Right cardiac atrium (tissue), 5 donors: ENCODE measurements at regions not wholly inside any gene's neighbourhood (a gene's known extent, or its start where the extent isn't known, plus 50 kb on each side); places are given as distances from the start of the nearest gene placed in this dataset.

Experiments
- ATAC-seq, 2 donors: fragments of 200-7000 bp; cut with Tn5 transposase; one replicate each; pipeline versions ENCODE4 v1.8.0 to v1.9.1; 2020; ENCODE audit warnings: moderate library complexity in 2 of 2, mild to moderate bottlenecking in 1 of 2
- DNase-seq, 3 donors: peaks; one replicate each; pipeline ENCODE4 v3.0.0-alpha.2; 2020
- H3K27ac ChIP-seq: one replicate; pipeline ENCODE4 v1.5.1; 2013; ENCODE audit warnings: mild to moderate bottlenecking, low read length, control low read depth, moderate library complexity
- H3K27me3 ChIP-seq: one replicate; pipeline ENCODE4 v1.6.1; 2013; ENCODE audit not compliant: control insufficient read depth, insufficient read depth
- H3K4me1 ChIP-seq: one replicate; pipeline ENCODE4 v1.6.1; 2013; ENCODE audit warnings: low read length; ENCODE audit not compliant: control insufficient read depth, insufficient read depth
- H3K4me3 ChIP-seq: one replicate; pipeline ENCODE4 v1.5.1; 2013; ENCODE audit warnings: low read length, control low read depth
- H3K9me3 ChIP-seq: one replicate; pipeline ENCODE4 v1.6.1; 2013; ENCODE audit warnings: low read length; ENCODE audit not compliant: control insufficient read depth
- WGBS: extraction: QIAGEN DNeasy Blood & Tissue Kit; methylation state at CpG from one replicate; pipeline ENCODE4 v1.1.7; 2013; 5-methylcytosine and 5-hydroxymethylcytosine counted together
- intact Hi-C, 4 donors: fragments of 100-400 bp; cut with DNase I; formaldehyde crosslinking; loops; one replicate each; pipeline versions ENCODE4 v1.11.0 to v1.14.0; 2022 to 2023
- donor health status: healthy with polysubstance abuse.
- donor health status: DM: no; HTN: yes; CAD: no.
- donor health status: DM: no; HTN: no; CAD: no.
- donor health status: DM: no; HTN: yes; CAD: no; lungs with severe emphysema.
- donor health status: DM: yes; HTN: yes; CAD: no.

- ATAC-seq = no peak
Measured at GRCh38 chr2:157971702-157972101, 95.6 kb upstream of the ACVR1 start.

GRCh38 chr2:157967856-157968255 is 91.7 kb upstream of the ACVR1 start:
- intact Hi-C loops = no loop called here
- ATAC-seq = no peak
- no peaks in the 10 kb centered on the region for H3K9me3 ChIP-seq
- no peaks in the 10 kb centered on the region for H3K4me1 ChIP-seq
- H3K4me3 ChIP-seq = no peak overlapping the region
- H3K27me3 ChIP-seq = no peaks in the 10 kb centered on the region
- no peak for DNase-seq
- 95% methylated on average over 21 of the region's 21 CpGs for WGBS
- no peak overlapping the region for H3K27ac ChIP-seq

More at GRCh38 chr2:157971702-157972101, 95.6 kb upstream of the ACVR1 start:
- H3K4me1 ChIP-seq = no peaks in the 10 kb centered on the region
- H3K9me3 ChIP-seq = no peaks in the 10 kb centered on the region
- no peak overlapping the region for H3K27ac ChIP-seq
- DNase-seq = no peak
- no peak overlapping the region for H3K4me3 ChIP-seq
- intact Hi-C loops = no loop called here
- H3K27me3 ChIP-seq = no peaks in the 10 kb centered on the region

GRCh38 chr2:157959249-157959648 is 83.1 kb upstream of the ACVR1 start:
- Histone ChIP-seq H3K27ac (no peak overlapping the region), H3K27me3 (no peaks in the 10 kb centered on the region), H3K4me3 (no peak overlapping the region), H3K9me3 (no peaks in the 10 kb centered on the region), H3K4me1 (no peaks in the 10 kb centered on the region)
- WGBS = 94% methylated on average over 3 of the region's 3 CpGs
- intact Hi-C loops = no loop called here
- no peak for ATAC-seq
- no peak for DNase-seq

- ATAC-seq = no peak
- intact Hi-C loops = no loop called here
- no peak for DNase-seq
- no peaks in the 10 kb centered on the region for H3K4me1 ChIP-seq
- 67% methylated on average over 3 of the region's 3 CpGs for WGBS
- H3K4me3 ChIP-seq = no peak overlapping the region
- H3K9me3 ChIP-seq = no peaks in the 10 kb centered on the region
- H3K27ac ChIP-seq = no peak overlapping the region
- H3K27me3 ChIP-seq = no peaks in the 10 kb centered on the region
Measured at GRCh38 chr2:157957596-157957995, 81.5 kb upstream of the ACVR1 start.

- intact Hi-C loops = no loop called here
Measured at GRCh38 chr2:157952558-157952957, 76.4 kb upstream of the ACVR1 start.

GRCh38 chr2:157948856-157949255 is 72.7 kb upstream of the ACVR1 start:
- Histone ChIP-seq H3K27me3 (no peaks in the 10 kb centered on the region), H3K9me3 (no peaks in the 10 kb centered on the region), H3K4me3 (no peak overlapping the region), H3K27ac (no peak overlapping the region), H3K4me1 (no peaks in the 10 kb centered on the region)
- DNase-seq (no peak), ATAC-seq (no peak)
- intact Hi-C loops = no loop called here

More at GRCh38 chr2:157952558-157952957, 76.4 kb upstream of the ACVR1 start:
- Histone ChIP-seq H3K4me1 (no peaks in the 10 kb centered on the region), H3K27ac (no peak overlapping the region), H3K9me3 (no peaks in the 10 kb centered on the region), H3K4me3 (no peak overlapping the region), H3K27me3 (no peaks in the 10 kb centered on the region)
- no peak for DNase-seq
- no peak for ATAC-seq
- 64% methylated on average over 4 of the region's 4 CpGs for WGBS

GRCh38 chr2:157946919-157947557 is 70.9 kb upstream of the ACVR1 start:
- Histone ChIP-seq H3K27ac (no peak overlapping the region), H3K4me1 (no peaks in the 10 kb centered on the region), H3K9me3 (no peaks in the 10 kb centered on the region), H3K27me3 (no peaks in the 10 kb centered on the region), H3K4me3 (no peak overlapping the region)
- WGBS = 91% methylated on average over 1 of the region's 1 CpG
- intact Hi-C loops = no loop called here
- DNase-seq = no peak
- no peak for ATAC-seq

- intact Hi-C loops = no loop called here
- DNase-seq = no peak
- Histone ChIP-seq H3K9me3 (no peaks in the 10 kb centered on the region), H3K4me3 (no peak overlapping the region), H3K4me1 (no peaks in the 10 kb centered on the region), H3K27ac (no peak overlapping the region), H3K27me3 (no peaks in the 10 kb centered on the region)
- no peak for ATAC-seq
- WGBS = 92% methylated on average over 3 of the region's 3 CpGs
Measured at GRCh38 chr2:157940024-157940423, 63.9 kb upstream of the ACVR1 start.

GRCh38 chr2:157938556-157938955 is 62.4 kb upstream of the ACVR1 start:
- H3K9me3 ChIP-seq = no peaks in the 10 kb centered on the region
- no peak overlapping the region for H3K27ac ChIP-seq
- no peaks in the 10 kb centered on the region for H3K27me3 ChIP-seq
- DNase-seq = no peak
- H3K4me3 ChIP-seq = no peak overlapping the region
- WGBS = 90% methylated on average over 3 of the region's 3 CpGs
- H3K4me1 ChIP-seq = no peaks in the 10 kb centered on the region
- intact Hi-C loops = no loop called here
- no peak for ATAC-seq

- H3K9me3 ChIP-seq = no peaks in the 10 kb centered on the region
- intact Hi-C loops = no loop called here
- H3K4me1 ChIP-seq = no peaks in the 10 kb centered on the region
- DNase-seq = no peak
- no peak for ATAC-seq
- H3K27ac ChIP-seq = no peak overlapping the region
- no peaks in the 10 kb centered on the region for H3K27me3 ChIP-seq
- 94% methylated on average over 1 of the region's 1 CpG for WGBS
- H3K4me3 ChIP-seq = no peak overlapping the region
Measured at GRCh38 chr2:157936406-157936805, 60.3 kb upstream of the ACVR1 start.

GRCh38 chr2:157935378-157935906 is 59.3 kb upstream of the ACVR1 start:
- no peaks in the 10 kb centered on the region for H3K27me3 ChIP-seq
- ATAC-seq = no peak
- H3K27ac ChIP-seq = no peak overlapping the region
- H3K4me3 ChIP-seq = no peak overlapping the region
- intact Hi-C loops = no loop called here
- no peak for DNase-seq
- H3K9me3 ChIP-seq = no peaks in the 10 kb centered on the region
- 70% methylated on average over 2 of the region's 2 CpGs for WGBS
- H3K4me1 ChIP-seq = peaks cover 1% of the 10 kb centered on the region
